Activated CD8-positive, alpha-beta memory T cell treated with anti-CD3 and anti-CD28 coated beads, Interleukin-2, amount 10 ng/mL, durations not matched to agents 7 days and 5 days (primary cell): ENCODE measurements at regions not wholly inside any gene's neighbourhood (a gene's known extent, or its start where the extent isn't known, plus 50 kb on each side); places are given as distances from the start of the nearest gene placed in this dataset.

Source experiments
- ATAC-seq: fragments of 150-1000 bp; cut with Tn5 transposase; one replicate; pipeline ENCODE4 v1.10.0; 2021; ENCODE audit warnings: moderate library complexity
- CTCF ChIA-PET: fragments of 350-600 bp; sonication (Branson Sonifier 250); formaldehyde crosslinking; loops from one replicate; lab custom pipeline; 2021; ENCODE audit warnings: antibody characterized with exemption; lab: Charles Lee
- DNase-seq: peaks from one replicate; pipeline ENCODE4 v3.0.0-alpha.2; 2020
- H3K27ac Mint-ChIP-seq: one replicate; pipeline ENCODE4 v1.8.0; 2021; ENCODE audit warnings: mild to moderate bottlenecking, mixed read lengths
- H3K27me3 Mint-ChIP-seq: one replicate; pipeline ENCODE4 v1.8.0; 2021; ENCODE audit warnings: mixed read lengths
- H3K36me3 Mint-ChIP-seq: one replicate; pipeline ENCODE4 v1.8.0; 2021; ENCODE audit warnings: mild to moderate bottlenecking, mixed read lengths
- H3K4me1 Mint-ChIP-seq: one replicate; pipeline ENCODE4 v1.8.0; 2021; ENCODE audit warnings: mixed read lengths
- H3K4me3 Mint-ChIP-seq: one replicate; pipeline ENCODE4 v1.8.0; 2021; ENCODE audit warnings: mild to moderate bottlenecking, moderate library complexity, mixed read lengths
- H3K9me3 Mint-ChIP-seq: one replicate; pipeline ENCODE4 v1.8.0; 2022; ENCODE audit warnings: low read depth, mixed read lengths

- H3K9me3 Mint-ChIP-seq, result no peaks in the 10 kb centered on the region
- CTCF ChIA-PET, result interaction anchor here (1.4 kb wide), 1 partner anchor 9 kb away, joined by 3 read pairs; no protein-coding TSS in a partner anchor
- DNase-seq, result no peak
- no peaks in the 10 kb centered on the region for H3K36me3 Mint-ChIP-seq
- H3K27ac Mint-ChIP-seq, result no peak overlapping the region
- H3K4me1 Mint-ChIP-seq, result no peaks in the 10 kb centered on the region
- peaks cover 24% of the 10 kb centered on the region for H3K27me3 Mint-ChIP-seq
- no peak overlapping the region for H3K4me3 Mint-ChIP-seq
- no peak for ATAC-seq
These were observed 74.8 kb upstream of the RCN1 start for GRCh38 chr11:32016111-32016510.

- ATAC-seq, result no peak
- Mint-ChIP-seq H3K36me3 (no peaks in the 10 kb centered on the region), H3K9me3 (no peaks in the 10 kb centered on the region), H3K4me1 (no peaks in the 10 kb centered on the region), H3K27me3 (peaks cover 25% of the 10 kb centered on the region), H3K27ac (no peak overlapping the region), H3K4me3 (no peak overlapping the region)
- CTCF ChIA-PET, result interaction anchor here (1.4 kb wide), 1 partner anchor 8 kb away, joined by 3 read pairs; no protein-coding TSS in a partner anchor
- DNase-seq, result no peak
These were observed 75.4 kb upstream of the RCN1 start for GRCh38 chr11:32015427-32015826.

- Mint-ChIP-seq H3K27ac (no peak overlapping the region), H3K4me3 (no peak overlapping the region), H3K9me3 (no peaks in the 10 kb centered on the region), H3K27me3 (peaks cover 35% of the 10 kb centered on the region), H3K4me1 (no peaks in the 10 kb centered on the region), H3K36me3 (no peaks in the 10 kb centered on the region)
- DNase-seq (no peak), ATAC-seq (no peak)
- CTCF ChIA-PET, result no interaction called here
These were observed 77.3 kb upstream of the RCN1 start for GRCh38 chr11:32013603-32014002.

- H3K27me3 Mint-ChIP-seq, result peaks cover 39% of the 10 kb centered on the region
- H3K4me3 Mint-ChIP-seq, result no peak overlapping the region
- CTCF ChIA-PET, result no interaction called here
- no peaks in the 10 kb centered on the region for H3K9me3 Mint-ChIP-seq
- DNase-seq (no peak), ATAC-seq (no peak)
- H3K36me3 Mint-ChIP-seq, result no peaks in the 10 kb centered on the region
- H3K4me1 Mint-ChIP-seq, result no peaks in the 10 kb centered on the region
- H3K27ac Mint-ChIP-seq, result no peak overlapping the region
These were observed 78.8 kb upstream of the RCN1 start for GRCh38 chr11:32012049-32012448.

GRCh38 chr11:32008880-32009551 lies 81.9 kb upstream of the RCN1 start:
- no peaks in the 10 kb centered on the region for H3K9me3 Mint-ChIP-seq
- peaks cover 38% of the 10 kb centered on the region for H3K27me3 Mint-ChIP-seq
- DNase-seq (no peak), ATAC-seq (no peak)
- CTCF ChIA-PET, result no interaction called here
- peaks cover 4% of the 10 kb centered on the region for H3K4me1 Mint-ChIP-seq
- no peaks in the 10 kb centered on the region for H3K36me3 Mint-ChIP-seq
- H3K4me3 Mint-ChIP-seq, result no peak overlapping the region
- no peak overlapping the region for H3K27ac Mint-ChIP-seq

- DNase-seq, result peak; percentile 50
These were observed 84.0 kb upstream of the RCN1 start for GRCh38 chr11:32006799-32007388.

GRCh38 chr11:32005786-32006416 lies 85.0 kb upstream of the RCN1 start:
- Mint-ChIP-seq H3K27ac (no peak overlapping the region), H3K36me3 (no peaks in the 10 kb centered on the region), H3K4me1 (peaks cover 4% of the 10 kb centered on the region), H3K9me3 (no peaks in the 10 kb centered on the region), H3K4me3 (no peak overlapping the region), H3K27me3 (peaks cover 46% of the 10 kb centered on the region)
- DNase-seq, result no peak
- CTCF ChIA-PET, result interaction anchor here (1.5 kb wide), 1 partner anchor 48 kb away, joined by 4 read pairs; no protein-coding TSS in a partner anchor
- ATAC-seq, result no peak

More at GRCh38 chr11:32006799-32007388, 84.0 kb upstream of the RCN1 start:
- no peak overlapping the region for H3K27ac Mint-ChIP-seq
- peaks cover 43% of the 10 kb centered on the region for H3K27me3 Mint-ChIP-seq
- H3K9me3 Mint-ChIP-seq, result no peaks in the 10 kb centered on the region
- H3K36me3 Mint-ChIP-seq, result no peaks in the 10 kb centered on the region
- ATAC-seq, result no peak
- H3K4me3 Mint-ChIP-seq, result no peak overlapping the region
- peaks cover 4% of the 10 kb centered on the region for H3K4me1 Mint-ChIP-seq
- CTCF ChIA-PET, result interaction anchor here (0.7 to 1.5 kb wide), 10 partner anchors 9 to 771 kb away, joined by 3 to 13 read pairs (median 4); no protein-coding TSS in a partner anchor

- ATAC-seq (no peak), DNase-seq (no peak)
- no peak overlapping the region for H3K4me3 Mint-ChIP-seq
- no peaks in the 10 kb centered on the region for H3K9me3 Mint-ChIP-seq
- CTCF ChIA-PET, result no interaction called here
- H3K36me3 Mint-ChIP-seq, result no peaks in the 10 kb centered on the region
- peaks cover 40% of the 10 kb centered on the region for H3K27me3 Mint-ChIP-seq
- H3K27ac Mint-ChIP-seq, result no peak overlapping the region
- peaks cover 4% of the 10 kb centered on the region for H3K4me1 Mint-ChIP-seq
These were observed 87.5 kb upstream of the RCN1 start for GRCh38 chr11:32003335-32003734.

- Mint-ChIP-seq H3K27ac (no peak overlapping the region), H3K36me3 (no peaks in the 10 kb centered on the region), H3K27me3 (peaks cover 37% of the 10 kb centered on the region), H3K4me3 (no peak overlapping the region), H3K9me3 (no peaks in the 10 kb centered on the region), H3K4me1 (peaks cover 4% of the 10 kb centered on the region)
- CTCF ChIA-PET, result no interaction called here
- no peak for ATAC-seq
- no peak for DNase-seq
These were observed 88.6 kb upstream of the RCN1 start for GRCh38 chr11:32002311-32002710.

GRCh38 chr11:31997955-31998354 lies 92.9 kb upstream of the RCN1 start:
- Mint-ChIP-seq H3K27me3 (peaks cover 21% of the 10 kb centered on the region), H3K36me3 (no peaks in the 10 kb centered on the region), H3K4me1 (peaks cover 18% of the 10 kb centered on the region), H3K27ac (no peak overlapping the region), H3K4me3 (no peak overlapping the region), H3K9me3 (no peaks in the 10 kb centered on the region)
- DNase-seq, result no peak
- CTCF ChIA-PET, result interaction anchor here (3.1 kb wide), 1 partner anchor 9 kb away, joined by 13 read pairs; no protein-coding TSS in a partner anchor
- no peak for ATAC-seq

GRCh38 chr11:31996159-31996881 lies 94.6 kb upstream of the RCN1 start:
- Mint-ChIP-seq H3K4me1 (peaks cover 18% of the 10 kb centered on the region), H3K9me3 (no peaks in the 10 kb centered on the region), H3K36me3 (no peaks in the 10 kb centered on the region), H3K4me3 (no peak overlapping the region), H3K27ac (no peak overlapping the region), H3K27me3 (peaks cover 12% of the 10 kb centered on the region)
- no peak for ATAC-seq
- CTCF ChIA-PET, result interaction anchor here (0.6 to 3.1 kb wide), 3 partner anchors 11 to 499 kb away, joined by 3 to 13 read pairs (median 5); no protein-coding TSS in a partner anchor
- DNase-seq, result no peak

GRCh38 chr11:31995525-31996094 lies 95.3 kb upstream of the RCN1 start:
- H3K4me3 Mint-ChIP-seq, result peak overlapping the region; percentile 73
- no peaks in the 10 kb centered on the region for H3K36me3 Mint-ChIP-seq
- H3K27me3 Mint-ChIP-seq, result peaks cover 15% of the 10 kb centered on the region
- CTCF ChIA-PET, result interaction anchor here (0.7 to 3.1 kb wide), 3 partner anchors 11 to 38 kb away, joined by 5 to 13 read pairs (median 5); no protein-coding TSS in a partner anchor
- H3K27ac Mint-ChIP-seq, result peak overlapping the region; percentile 78
- ATAC-seq (peak; percentile 93), DNase-seq (peak; percentile 56)
- peaks cover 18% of the 10 kb centered on the region for H3K4me1 Mint-ChIP-seq
- no peaks in the 10 kb centered on the region for H3K9me3 Mint-ChIP-seq

- Mint-ChIP-seq H3K4me3 (peak overlapping the region; percentile 73), H3K27me3 (peaks cover 17% of the 10 kb centered on the region), H3K27ac (peak overlapping the region; percentile 78), H3K9me3 (no peaks in the 10 kb centered on the region), H3K36me3 (no peaks in the 10 kb centered on the region), H3K4me1 (peaks cover 18% of the 10 kb centered on the region)
- no peak for DNase-seq
- CTCF ChIA-PET, result interaction anchor here (0.7 to 1.6 kb wide), 2 partner anchors 12 to 37 kb away, joined by 5 read pairs; no protein-coding TSS in a partner anchor
- no peak for ATAC-seq
These were observed 95.8 kb upstream of the RCN1 start for GRCh38 chr11:31995032-31995431.
